ENCODE measurements at regions not wholly inside any gene's neighbourhood (a gene's known extent, or its start where the extent isn't known, plus 50 kb on each side); places are given as distances from the start of the nearest gene placed in this dataset.
"Not testable (repeated sequence)": the region's sequence is repeated elsewhere in the genome, so short reads cannot be mapped to it uniquely, and the experiment has no call there.

DNA sequence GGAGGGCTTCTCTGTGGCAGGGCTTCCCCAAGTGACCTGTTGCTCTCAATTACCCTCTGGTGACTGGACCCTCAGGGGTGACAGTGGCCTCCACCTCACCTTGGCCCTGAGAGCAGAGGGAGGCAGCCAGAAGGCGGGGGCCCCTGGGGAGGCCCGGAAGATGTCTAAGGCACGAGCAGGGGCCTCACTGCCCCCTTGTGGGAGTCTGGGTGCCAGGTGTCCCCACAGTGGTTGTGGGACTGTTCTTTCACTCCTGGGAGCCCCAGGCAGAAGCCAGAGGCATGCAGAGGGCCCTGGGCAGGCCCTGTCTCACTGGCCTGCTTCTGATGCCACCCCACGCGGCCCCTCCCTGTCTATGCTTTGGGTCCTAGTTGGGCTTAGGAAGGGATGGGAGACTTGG, 59.3 kb downstream of the TMEM121 start:
- TF ChIP-seq, protein P1, sequence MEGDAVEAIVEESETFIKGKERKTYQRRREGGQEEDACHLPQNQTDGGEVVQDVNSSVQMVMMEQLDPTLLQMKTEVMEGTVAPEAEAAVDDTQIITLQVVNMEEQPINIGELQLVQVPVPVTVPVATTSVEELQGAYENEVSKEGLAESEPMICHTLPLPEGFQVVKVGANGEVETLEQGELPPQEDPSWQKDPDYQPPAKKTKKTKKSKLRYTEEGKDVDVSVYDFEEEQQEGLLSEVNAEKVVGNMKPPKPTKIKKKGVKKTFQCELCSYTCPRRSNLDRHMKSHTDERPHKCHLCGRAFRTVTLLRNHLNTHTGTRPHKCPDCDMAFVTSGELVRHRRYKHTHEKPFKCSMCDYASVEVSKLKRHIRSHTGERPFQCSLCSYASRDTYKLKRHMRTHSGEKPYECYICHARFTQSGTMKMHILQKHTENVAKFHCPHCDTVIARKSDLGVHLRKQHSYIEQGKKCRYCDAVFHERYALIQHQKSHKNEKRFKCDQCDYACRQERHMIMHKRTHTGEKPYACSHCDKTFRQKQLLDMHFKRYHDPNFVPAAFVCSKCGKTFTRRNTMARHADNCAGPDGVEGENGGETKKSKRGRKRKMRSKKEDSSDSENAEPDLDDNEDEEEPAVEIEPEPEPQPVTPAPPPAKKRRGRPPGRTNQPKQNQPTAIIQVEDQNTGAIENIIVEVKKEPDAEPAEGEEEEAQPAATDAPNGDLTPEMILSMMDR (IDR thresholded peaks at IDR 0.05; ENCODE audit: insufficient read depth, low read length) = not testable (repeated sequence)
- TF ChIP-seq SPI1 (IDR thresholded peaks at IDR 0.05; ENCODE audit: borderline replicate concordance, low read depth); POLR2AphosphoS5 (IDR thresholded peaks at IDR 0.05; ENCODE audit: low read depth); GABPA (IDR thresholded peaks at IDR 0.05; ENCODE audit: low read depth): not testable (repeated sequence)
- TF ChIP-seq, protein P2, sequence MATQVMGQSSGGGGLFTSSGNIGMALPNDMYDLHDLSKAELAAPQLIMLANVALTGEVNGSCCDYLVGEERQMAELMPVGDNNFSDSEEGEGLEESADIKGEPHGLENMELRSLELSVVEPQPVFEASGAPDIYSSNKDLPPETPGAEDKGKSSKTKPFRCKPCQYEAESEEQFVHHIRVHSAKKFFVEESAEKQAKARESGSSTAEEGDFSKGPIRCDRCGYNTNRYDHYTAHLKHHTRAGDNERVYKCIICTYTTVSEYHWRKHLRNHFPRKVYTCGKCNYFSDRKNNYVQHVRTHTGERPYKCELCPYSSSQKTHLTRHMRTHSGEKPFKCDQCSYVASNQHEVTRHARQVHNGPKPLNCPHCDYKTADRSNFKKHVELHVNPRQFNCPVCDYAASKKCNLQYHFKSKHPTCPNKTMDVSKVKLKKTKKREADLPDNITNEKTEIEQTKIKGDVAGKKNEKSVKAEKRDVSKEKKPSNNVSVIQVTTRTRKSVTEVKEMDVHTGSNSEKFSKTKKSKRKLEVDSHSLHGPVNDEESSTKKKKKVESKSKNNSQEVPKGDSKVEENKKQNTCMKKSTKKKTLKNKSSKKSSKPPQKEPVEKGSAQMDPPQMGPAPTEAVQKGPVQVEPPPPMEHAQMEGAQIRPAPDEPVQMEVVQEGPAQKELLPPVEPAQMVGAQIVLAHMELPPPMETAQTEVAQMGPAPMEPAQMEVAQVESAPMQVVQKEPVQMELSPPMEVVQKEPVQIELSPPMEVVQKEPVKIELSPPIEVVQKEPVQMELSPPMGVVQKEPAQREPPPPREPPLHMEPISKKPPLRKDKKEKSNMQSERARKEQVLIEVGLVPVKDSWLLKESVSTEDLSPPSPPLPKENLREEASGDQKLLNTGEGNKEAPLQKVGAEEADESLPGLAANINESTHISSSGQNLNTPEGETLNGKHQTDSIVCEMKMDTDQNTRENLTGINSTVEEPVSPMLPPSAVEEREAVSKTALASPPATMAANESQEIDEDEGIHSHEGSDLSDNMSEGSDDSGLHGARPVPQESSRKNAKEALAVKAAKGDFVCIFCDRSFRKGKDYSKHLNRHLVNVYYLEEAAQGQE (IDR thresholded peaks at IDR 0.05; ENCODE audit: insufficient replicate concordance, low read depth) = not testable (repeated sequence)
